K562 (cell line): ENCODE measurements at regions not wholly inside any gene's neighbourhood (a gene's known extent, or its start where the extent isn't known, plus 50 kb on each side); places are given as distances from the start of the nearest gene placed in this dataset.

ENCODE experiments used
- ATAC-seq: fragments of 200-7000 bp; cut with Tn5 transposase; 3 replicates; pipeline ENCODE4 v1.9.1; 2020; ENCODE audit warnings: moderate library complexity
- BruUV-seq: library from RNA; stranded (reverse); fragments of 400-500 nt; replicated peaks from 2 replicates; lab custom pipeline; 2021; lab: Mats Ljungman, UMichigan
- CTCF ChIA-PET: fragments of 300-600 bp; formaldehyde crosslinking; extraction: SDS; loops from one replicate; lab custom pipeline; 2021; ENCODE audit warnings: low intra/inter-chr PET ratio; lab: Yijun Ruan, JAX
- POLR2A ChIA-PET: fragments of 300-600, 350-650 bp; sonication (Branson Sonifier 250); formaldehyde crosslinking; extraction: SDS; loops from one replicate; lab custom pipeline; 2021; ENCODE audit warnings: antibody characterized with exemption, inconsistent platforms; lab: Yijun Ruan, JAX
- DNase-seq, 4 experiments: peaks; one replicate each; pipeline versions ENCODE4 v3.0.0 to v3.0.0-alpha.2; 2011 to 2018; ENCODE audit warnings: low spot score in 3 of 4, mixed read lengths in 3 of 4; ENCODE audit errors: extremely low read depth in 1 of 4
- FAIRE-seq: peaks from 2 replicates; lab custom pipeline; 2011; peaks lifted over from hg19 to GRCh38; lab: Jason Lieb, UNC
- H2AFZ ChIP-seq: 2 replicates; pipeline ENCODE4 v1.6.0; 2011; ENCODE audit warnings: low read depth, low read length, control low read depth, inconsistent platforms
- H3K27ac ChIP-seq: fragments of 200-600 bp; 3 replicates; pipeline ENCODE4 v1.8.0; 2011; ENCODE audit warnings: low read depth, mild to moderate bottlenecking, control low read depth, inconsistent platforms, low read length, moderate library complexity, mixed read lengths; ENCODE audit errors: extremely low read depth
- H3K27me3 ChIP-seq, 2 experiments: fragments of 300-600 bp in 1 of 2; 2 replicates in 1 of 2; 3 replicates in 1 of 2; pipeline versions ENCODE4 v1.6.0 to v1.8.0; 2011; ENCODE audit warnings: inconsistent platforms in 2 of 2, low read length in 2 of 2, mild to moderate bottlenecking in 1 of 2, mixed read lengths in 1 of 2, moderate library complexity in 1 of 2; ENCODE audit not compliant: control insufficient read depth in 2 of 2, insufficient read depth in 2 of 2
- H3K36me3 ChIP-seq: fragments of 300-600 bp; 3 replicates; pipeline ENCODE4 v1.8.0; 2011; ENCODE audit warnings: mild to moderate bottlenecking, low read length, inconsistent platforms; ENCODE audit not compliant: control insufficient read depth, insufficient read depth
- H3K4me1 ChIP-seq, 2 experiments: fragments of 200-600 bp in 1 of 2; replicated peaks in 1 of 2; 2 replicates in 1 of 2; 3 replicates in 1 of 2; pipeline versions ENCODE4 v1.5.1 to v1.8.0; 2011; ENCODE audit warnings: inconsistent platforms in 2 of 2, low read length in 2 of 2, mild to moderate bottlenecking in 1 of 2, mixed read lengths in 1 of 2, moderate library complexity in 1 of 2; ENCODE audit not compliant: control insufficient read depth in 2 of 2, insufficient read depth in 2 of 2
- H3K4me2 ChIP-seq: 2 replicates; pipeline ENCODE4 v1.6.1; 2011; ENCODE audit warnings: low read length, control low read depth, inconsistent platforms, mixed read lengths; ENCODE audit not compliant: insufficient read depth
- H3K4me3 ChIP-seq: fragments of 200-600 bp; sonication (generic), shearing (Covaris generic); 2 replicates; pipeline ENCODE4 v1.5.1; 2016; ENCODE audit warnings: control low read depth, inconsistent platforms
- H3K79me2 ChIP-seq: fragments of 200-600 bp; 3 replicates; pipeline ENCODE4 v1.8.0; 2011; ENCODE audit warnings: low read length, inconsistent platforms; ENCODE audit not compliant: control insufficient read depth, insufficient read depth
- H3K9ac ChIP-seq, 2 experiments: 2 replicates each; pipeline versions ENCODE4 v1.6.0 to v1.6.1; 2011; ENCODE audit warnings: low read depth in 2 of 2, low read length in 2 of 2, control low read depth in 1 of 2, inconsistent platforms in 1 of 2, mild to moderate bottlenecking in 1 of 2, mixed read lengths in 1 of 2; ENCODE audit not compliant: insufficient read depth in 1 of 2
- H3K9me1 ChIP-seq: one replicate; pipeline ENCODE4 v1.6.0; 2011; ENCODE audit warnings: inconsistent platforms, mild to moderate bottlenecking, low read length, moderate library complexity; ENCODE audit not compliant: control insufficient read depth, insufficient read depth
- H3K9me3 ChIP-seq: replicated peaks from 2 replicates; pipeline ENCODE4 v1.5.1; 2011; ENCODE audit warnings: low read depth, low read length, inconsistent platforms; ENCODE audit not compliant: control insufficient read depth, insufficient read depth
- H4K20me1 ChIP-seq: replicated peaks from 2 replicates; pipeline ENCODE4 v1.6.1; 2011; ENCODE audit warnings: low read length, inconsistent platforms, mixed read lengths; ENCODE audit not compliant: control insufficient read depth, insufficient read depth
- ATF2 ChIP-seq: sonication (generic); formaldehyde crosslinking; IDR thresholded peaks from 2 replicates; pipeline ENCODE4 v1.8.1; 2022; ENCODE audit warnings: missing genetic modification reagents
- FOXJ3 ChIP-seq: sonication (generic); formaldehyde crosslinking; IDR thresholded peaks from 2 replicates; pipeline ENCODE4 v1.4.0; 2020; ENCODE audit warnings: mild to moderate bottlenecking, missing genetic modification reagents
- MECOM ChIP-seq: fragments of 250-450 bp; sonication (Bioruptor Pico); IDR thresholded peaks from 2 replicates; pipeline ENCODE4 v1.8.0; 2022; ENCODE audit warnings: inconsistent platforms
- TFAM ChIP-seq: fragments of 250-450 bp; sonication (Bioruptor Pico); conservative IDR thresholded peaks from 2 replicates; pipeline ENCODE4 v1.5.0; 2021; ENCODE audit warnings: mild to moderate bottlenecking, moderate library complexity
- WHSC1 ChIP-seq: IDR thresholded peaks from one replicate; pipeline ENCODE4 v1.6.1; 2012; ENCODE audit warnings: low read length, control low read depth, inconsistent platforms
- ZBTB26 ChIP-seq: fragments of 450-650 bp; formaldehyde crosslinking; IDR thresholded peaks from 2 replicates; pipeline ENCODE4 v1.4.0; 2022; ENCODE audit warnings: missing genetic modification characterization
- ZC3H11A ChIP-seq: IDR thresholded peaks from 2 replicates; pipeline ENCODE4 v1.6.1; 2012; ENCODE audit warnings: low read depth, low read length, improper control_type of control experiment
- ZMIZ1 ChIP-seq, 2 experiments: fragments of 150-350 bp in 1 of 2; IDR thresholded peaks; 2 replicates each; pipeline ENCODE4 v1.6.1; 2012 to 2016; ENCODE audit warnings: low read depth in 2 of 2, low read length in 2 of 2, mild to moderate bottlenecking in 1 of 2, moderate library complexity in 1 of 2
- ZNF232 ChIP-seq: sonication (generic); formaldehyde crosslinking; IDR thresholded peaks from 2 replicates; pipeline ENCODE4 v1.8.0; 2022; ENCODE audit warnings: mild to moderate bottlenecking, missing genetic modification reagents
- ZNF696 ChIP-seq: fragments of 250-450 bp; sonication (Bioruptor Pico); conservative IDR thresholded peaks from 2 replicates; pipeline ENCODE4 v1.4.0; 2020; ENCODE audit warnings: mild to moderate bottlenecking, moderate library complexity
- ZNF785 ChIP-seq: fragments of 250-450 bp; sonication (Bioruptor Pico); IDR thresholded peaks from 2 replicates; pipeline ENCODE4 v1.4.0; 2020; ENCODE audit warnings: mild to moderate bottlenecking
- WGBS: fragments of 100-300 bp; shearing (Covaris generic); methylation state at CpG from one replicate; pipeline ENCODE4 v1.1.6; 2016; ENCODE audit warnings: low coverage, mixed read lengths; ENCODE audit not compliant: insufficient coverage; ENCODE audit errors: missing lambda C conversion rate; 5-methylcytosine and 5-hydroxymethylcytosine counted together
- in situ Hi-C: fragments of 300-500 bp; cut with MboI; formaldehyde crosslinking; loops from 4 replicates; pipeline ENCODE4 v1.15.0; 2018; ENCODE audit warnings: inconsistent platforms, mixed read lengths
- intact Hi-C: fragments of 100-400 bp; cut with micrococcal nuclease; formaldehyde crosslinking; loops from 2 replicates; pipeline ENCODE4 v1.14.2; 2022
- TF ChIP-seq, protein P1 (sequence below): fragments of 250-450 bp; sonication (Bioruptor Pico); IDR thresholded peaks from 2 replicates; pipeline ENCODE4 v1.8.0; 2022; ENCODE audit warnings: moderate library complexity, mild to moderate bottlenecking, inconsistent platforms
- TF ChIP-seq, protein P2 (sequence below): fragments of 250-450 bp; sonication (Bioruptor Pico); IDR thresholded peaks from 2 replicates; pipeline ENCODE4 v1.4.0; 2020; ENCODE audit warnings: mild to moderate bottlenecking, moderate library complexity, borderline replicate concordance

GRCh38 chr10:130740166-130740565 lies 571.4 kb downstream of the TCERG1L start:
- no peak overlapping the region for H3K4me3 ChIP-seq
- no peak overlapping the region for H3K4me2 ChIP-seq
- FAIRE-seq (no peak), DNase-seq (no peak), ATAC-seq (no peak)
- in situ Hi-C loops (no loop called here), intact Hi-C loops (no loop called here)
- no peaks in the 10 kb centered on the region for H3K79me2 ChIP-seq
- no TSS peak for BruUV-seq
- H3K9ac ChIP-seq, result no peak overlapping the region
- no peak overlapping the region for H3K27ac ChIP-seq
- no peaks in the 10 kb centered on the region for H3K9me3 ChIP-seq
- H3K9me1 ChIP-seq, result no peaks in the 10 kb centered on the region
- CTCF ChIA-PET, result no interaction called here
- H3K4me1 ChIP-seq, result no peaks in the 10 kb centered on the region
- POLR2A ChIA-PET, result no interaction called here
- no peaks in the 10 kb centered on the region; a peak in 1 of 5 replicates for H3K27me3 ChIP-seq
- 0% methylated on average over 6 of the region's 11 CpGs for WGBS
- H2AFZ ChIP-seq, result no peak overlapping the region
- H4K20me1 ChIP-seq, result no peaks in the 10 kb centered on the region
- no peaks in the 10 kb centered on the region for H3K36me3 ChIP-seq
- TF ChIP-seq ZC3H11A (no peak), ZNF696 (CRISPR knock-in tag) (no peak), FOXJ3 (no peak), ATF2 (CRISPR knock-in tag) (no peak), ZNF232 (no peak), MECOM (CRISPR knock-in tag) (no peak), ZBTB26 (no peak), ZMIZ1 (IDR thresholded peaks at IDR 0.05; ENCODE audit: low read depth in 2 of 2, low read length in 2 of 2) (no peak), ZNF785 (CRISPR knock-in tag) (no peak), TFAM (CRISPR knock-in tag) (no peak), WHSC1 (no peak)
- TF ChIP-seq, protein P1, sequence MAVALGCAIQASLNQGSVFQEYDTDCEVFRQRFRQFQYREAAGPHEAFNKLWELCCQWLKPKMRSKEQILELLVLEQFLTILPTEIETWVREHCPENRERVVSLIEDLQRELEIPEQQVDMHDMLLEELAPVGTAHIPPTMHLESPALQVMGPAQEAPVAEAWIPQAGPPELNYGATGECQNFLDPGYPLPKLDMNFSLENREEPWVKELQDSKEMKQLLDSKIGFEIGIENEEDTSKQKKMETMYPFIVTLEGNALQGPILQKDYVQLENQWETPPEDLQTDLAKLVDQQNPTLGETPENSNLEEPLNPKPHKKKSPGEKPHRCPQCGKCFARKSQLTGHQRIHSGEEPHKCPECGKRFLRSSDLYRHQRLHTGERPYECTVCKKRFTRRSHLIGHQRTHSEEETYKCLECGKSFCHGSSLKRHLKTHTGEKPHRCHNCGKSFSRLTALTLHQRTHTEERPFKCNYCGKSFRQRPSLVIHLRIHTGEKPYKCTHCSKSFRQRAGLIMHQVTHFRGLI (CRISPR knock-in tag), result no peak
- TF ChIP-seq, protein P2, sequence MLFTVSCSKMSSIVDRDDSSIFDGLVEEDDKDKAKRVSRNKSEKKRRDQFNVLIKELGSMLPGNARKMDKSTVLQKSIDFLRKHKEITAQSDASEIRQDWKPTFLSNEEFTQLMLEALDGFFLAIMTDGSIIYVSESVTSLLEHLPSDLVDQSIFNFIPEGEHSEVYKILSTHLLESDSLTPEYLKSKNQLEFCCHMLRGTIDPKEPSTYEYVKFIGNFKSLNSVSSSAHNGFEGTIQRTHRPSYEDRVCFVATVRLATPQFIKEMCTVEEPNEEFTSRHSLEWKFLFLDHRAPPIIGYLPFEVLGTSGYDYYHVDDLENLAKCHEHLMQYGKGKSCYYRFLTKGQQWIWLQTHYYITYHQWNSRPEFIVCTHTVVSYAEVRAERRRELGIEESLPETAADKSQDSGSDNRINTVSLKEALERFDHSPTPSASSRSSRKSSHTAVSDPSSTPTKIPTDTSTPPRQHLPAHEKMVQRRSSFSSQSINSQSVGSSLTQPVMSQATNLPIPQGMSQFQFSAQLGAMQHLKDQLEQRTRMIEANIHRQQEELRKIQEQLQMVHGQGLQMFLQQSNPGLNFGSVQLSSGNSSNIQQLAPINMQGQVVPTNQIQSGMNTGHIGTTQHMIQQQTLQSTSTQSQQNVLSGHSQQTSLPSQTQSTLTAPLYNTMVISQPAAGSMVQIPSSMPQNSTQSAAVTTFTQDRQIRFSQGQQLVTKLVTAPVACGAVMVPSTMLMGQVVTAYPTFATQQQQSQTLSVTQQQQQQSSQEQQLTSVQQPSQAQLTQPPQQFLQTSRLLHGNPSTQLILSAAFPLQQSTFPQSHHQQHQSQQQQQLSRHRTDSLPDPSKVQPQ (CRISPR knock-in tag), result no peak
